Colon (tissue), 2 donors: ENCODE measurements at regions not wholly inside any gene's neighbourhood (a gene's known extent, or its start where the extent isn't known, plus 50 kb on each side); places are given as distances from the start of the nearest gene placed in this dataset.

Experiments used
- FAIRE-seq: peaks from 2 replicates; lab custom pipeline; 2012; peaks lifted over from hg19 to GRCh38; lab: Jason Lieb, UNC
- donor health status: control.
- donor health status: control.

- FAIRE-seq, result no peak
Measured at GRCh38 chr20:52256454-52256853, 64.9 kb upstream of the ZFP64 start.

GRCh38 chr20:52252664-52253063, 61.1 kb upstream of the ZFP64 start:
- no peak for FAIRE-seq

GRCh38 chr20:52251827-52252226, 60.2 kb upstream of the ZFP64 start:
- FAIRE-seq, result no peak

GRCh38 chr20:52251136-52251700, 59.6 kb upstream of the ZFP64 start:
- FAIRE-seq, result no peak

GRCh38 chr20:52247548-52247947, 56.0 kb upstream of the ZFP64 start:
- FAIRE-seq, result no peak

GRCh38 chr20:52246366-52246765, 54.8 kb upstream of the ZFP64 start:
- no peak for FAIRE-seq

- no peak for FAIRE-seq
Measured at GRCh38 chr20:52244702-52245101, 53.1 kb upstream of the ZFP64 start.

- peak; percentile 62 for FAIRE-seq
Measured at GRCh38 chr20:52242237-52243230, 51.0 kb upstream of the ZFP64 start.
